ENCODE measurements at regions not wholly inside any gene's neighbourhood (a gene's known extent, or its start where the extent isn't known, plus 50 kb on each side); places are given as distances from the start of the nearest gene placed in this dataset.

DNA sequence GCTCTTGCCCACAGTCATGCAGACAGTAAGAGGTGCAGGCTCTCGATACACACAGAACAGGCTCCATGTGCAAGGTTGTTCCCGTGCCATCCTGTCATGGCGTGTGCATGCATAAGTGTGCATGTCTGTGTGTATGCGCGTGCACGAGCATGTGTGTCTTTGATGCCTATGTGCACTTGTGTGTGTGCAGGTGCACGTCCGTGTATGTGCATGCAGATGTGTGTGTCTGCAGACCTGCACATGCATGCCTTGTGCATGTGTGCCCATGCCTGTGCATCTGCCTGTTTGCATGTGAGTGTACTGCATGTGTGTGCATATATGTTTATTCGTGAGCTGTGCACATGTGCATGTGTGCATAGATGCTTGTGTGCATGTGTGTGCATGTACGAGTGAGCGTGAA is 309.8 kb downstream of the TMEM121 start:
- no peak for DNase-seq

DNA sequence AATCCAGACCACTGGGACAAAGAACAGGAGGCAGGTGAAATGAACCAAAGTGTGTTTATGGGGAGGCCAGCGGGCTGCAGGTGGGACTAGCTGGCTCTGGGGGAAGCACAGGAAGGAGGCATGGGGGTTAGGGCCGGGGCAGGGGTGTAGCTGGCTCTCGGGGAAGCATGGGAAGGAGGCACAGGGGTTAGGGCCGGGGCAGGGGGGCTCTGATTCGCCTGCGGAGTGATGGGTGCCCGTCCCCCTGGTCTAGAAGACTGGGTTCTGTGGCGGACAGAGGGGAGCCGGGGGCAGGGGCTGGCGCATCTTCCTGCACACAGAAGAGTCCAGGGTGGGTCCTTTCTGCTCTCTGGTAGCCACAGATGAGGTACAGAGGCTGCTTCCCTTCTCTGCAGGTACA is 310.3 kb downstream of the TMEM121 start:
- no peak for DNase-seq

DNA sequence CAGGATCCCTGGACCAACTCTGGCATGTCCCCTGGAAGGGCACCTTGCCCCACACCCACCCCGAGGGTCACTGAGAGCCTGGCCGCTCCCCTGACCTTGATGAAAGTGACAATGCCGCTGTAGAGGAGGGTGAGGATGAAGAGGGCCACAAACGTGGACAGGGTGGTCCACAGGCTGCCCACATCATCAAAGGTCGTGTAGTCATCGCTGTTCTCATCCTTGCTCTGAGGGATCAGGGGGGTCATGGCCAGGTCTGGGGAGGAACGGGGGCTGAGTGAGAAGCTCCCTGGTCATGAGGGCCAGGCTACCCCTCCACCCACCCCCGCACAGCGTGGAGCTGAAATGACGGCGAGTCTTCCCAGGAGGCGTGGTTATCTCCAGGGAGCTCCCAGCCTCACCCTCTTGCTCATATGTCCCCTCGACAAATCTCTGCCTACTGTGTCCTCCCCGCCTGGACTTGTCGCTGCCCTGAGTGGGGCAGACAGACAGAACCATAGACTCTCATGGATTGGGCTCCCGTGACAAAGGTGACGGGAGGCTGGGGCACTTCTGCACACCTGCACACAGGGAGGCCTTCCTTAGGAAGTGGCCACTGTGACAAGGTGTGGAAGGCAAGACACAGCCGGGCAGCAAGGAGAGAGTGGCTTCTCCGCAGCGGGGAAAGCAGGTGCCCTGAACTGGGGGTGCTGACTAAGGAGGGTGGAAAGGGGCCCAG is 311.1 kb downstream of the TMEM121 start:
- DNase-seq = no peak

DNA sequence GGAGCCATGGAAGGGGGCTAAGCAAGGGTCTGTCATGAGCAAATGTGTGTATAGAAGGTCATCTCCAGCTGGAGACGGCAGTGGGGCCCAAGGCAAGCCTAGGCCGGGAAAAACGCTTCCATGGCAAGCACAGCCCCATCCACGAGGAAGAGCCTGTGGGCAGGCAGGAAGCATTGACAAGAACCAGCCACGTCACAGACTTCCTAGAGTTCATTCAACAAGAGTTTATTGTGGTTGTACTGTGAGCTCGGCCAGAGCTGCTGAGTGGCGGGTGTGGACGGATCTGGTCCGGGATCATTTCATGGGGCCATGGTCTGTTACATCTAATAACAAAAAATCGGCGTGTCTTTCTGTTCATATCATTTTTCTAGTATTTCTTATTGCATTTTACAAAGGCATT is 311.7 kb downstream of the TMEM121 start:
- no peak for DNase-seq

DNA sequence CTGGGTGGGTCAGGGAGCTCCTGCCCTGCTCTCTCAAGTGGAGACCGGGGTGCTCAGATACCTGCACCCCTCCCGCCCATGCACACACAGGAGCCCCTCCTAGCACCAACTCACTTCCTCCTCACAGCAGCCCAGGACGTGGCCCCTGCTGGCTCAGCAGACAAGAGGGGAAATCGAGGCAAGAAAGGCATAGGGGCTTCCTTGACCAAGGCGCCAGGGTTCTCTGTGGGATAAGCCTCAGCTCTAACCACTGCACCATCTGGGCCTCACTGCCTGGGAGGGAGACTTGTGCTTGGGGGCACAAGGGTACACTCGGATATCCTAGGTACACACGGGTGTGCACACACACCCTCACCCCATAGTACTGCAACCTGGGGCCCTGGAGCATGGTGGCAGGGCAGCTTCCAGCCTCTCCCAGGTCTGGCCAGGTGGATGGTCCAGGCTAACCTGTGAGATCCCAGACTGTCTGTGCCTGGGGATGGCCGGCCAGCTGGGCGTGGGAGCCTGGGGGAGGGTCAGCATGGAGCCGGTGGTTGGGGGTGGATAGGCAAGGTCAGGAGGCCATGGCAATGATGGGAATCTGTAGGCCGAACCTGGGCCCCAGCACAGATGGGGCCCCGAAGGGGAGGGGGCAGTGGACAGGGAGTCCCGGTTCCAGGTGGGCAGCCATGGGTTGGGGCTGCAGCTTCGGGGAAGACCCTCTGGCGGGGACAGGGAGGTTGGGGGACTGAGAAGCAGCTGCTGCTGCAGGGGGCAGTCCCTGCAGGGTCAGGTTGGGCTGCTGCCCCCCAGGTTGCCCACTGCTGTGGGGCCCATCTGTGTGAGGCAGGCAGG is 312.4 kb downstream of the TMEM121 start:
- no peak for DNase-seq

DNA sequence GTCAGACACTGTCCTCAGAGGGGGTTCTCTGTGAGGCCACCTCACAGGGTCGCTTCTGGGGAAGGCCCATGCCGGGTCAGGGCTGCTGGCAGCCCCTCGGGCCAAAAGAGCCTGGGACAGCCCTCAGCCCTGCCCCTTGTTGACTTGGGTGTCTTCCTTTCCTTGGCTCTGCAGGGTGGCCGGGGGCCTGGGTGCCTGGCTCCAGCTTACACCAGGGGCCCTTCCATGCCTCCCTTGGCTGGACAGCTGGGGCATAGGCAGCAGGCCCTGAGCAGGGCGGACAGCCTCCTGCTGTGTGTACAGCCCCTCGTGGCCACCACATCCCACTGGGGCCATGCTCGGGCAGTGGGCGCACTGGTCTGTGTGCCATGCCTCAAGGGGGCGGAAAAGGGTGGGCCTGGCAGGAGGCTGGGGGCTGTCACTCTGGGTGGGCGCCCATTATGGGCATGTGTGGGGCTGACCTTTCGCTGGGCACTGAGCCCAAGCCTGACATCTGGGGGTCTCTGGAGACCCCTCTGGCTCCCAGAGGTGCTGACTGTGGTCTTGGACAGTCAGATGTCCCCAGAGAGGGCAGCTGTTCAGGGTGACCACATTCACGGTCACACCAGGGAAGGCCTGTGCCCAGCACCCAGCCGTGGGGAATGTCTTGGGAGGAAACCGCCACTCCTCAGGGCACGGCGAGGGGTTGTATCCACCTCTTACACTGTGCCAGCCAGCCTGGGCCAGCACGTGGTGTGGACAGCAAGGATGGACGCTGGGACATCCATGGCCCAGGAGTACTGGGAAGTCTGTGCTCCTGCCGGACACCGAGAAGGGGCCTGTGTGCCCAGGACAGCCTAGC is 313.3 kb downstream of the TMEM121 start:
- peak; percentile 1 for DNase-seq

DNA sequence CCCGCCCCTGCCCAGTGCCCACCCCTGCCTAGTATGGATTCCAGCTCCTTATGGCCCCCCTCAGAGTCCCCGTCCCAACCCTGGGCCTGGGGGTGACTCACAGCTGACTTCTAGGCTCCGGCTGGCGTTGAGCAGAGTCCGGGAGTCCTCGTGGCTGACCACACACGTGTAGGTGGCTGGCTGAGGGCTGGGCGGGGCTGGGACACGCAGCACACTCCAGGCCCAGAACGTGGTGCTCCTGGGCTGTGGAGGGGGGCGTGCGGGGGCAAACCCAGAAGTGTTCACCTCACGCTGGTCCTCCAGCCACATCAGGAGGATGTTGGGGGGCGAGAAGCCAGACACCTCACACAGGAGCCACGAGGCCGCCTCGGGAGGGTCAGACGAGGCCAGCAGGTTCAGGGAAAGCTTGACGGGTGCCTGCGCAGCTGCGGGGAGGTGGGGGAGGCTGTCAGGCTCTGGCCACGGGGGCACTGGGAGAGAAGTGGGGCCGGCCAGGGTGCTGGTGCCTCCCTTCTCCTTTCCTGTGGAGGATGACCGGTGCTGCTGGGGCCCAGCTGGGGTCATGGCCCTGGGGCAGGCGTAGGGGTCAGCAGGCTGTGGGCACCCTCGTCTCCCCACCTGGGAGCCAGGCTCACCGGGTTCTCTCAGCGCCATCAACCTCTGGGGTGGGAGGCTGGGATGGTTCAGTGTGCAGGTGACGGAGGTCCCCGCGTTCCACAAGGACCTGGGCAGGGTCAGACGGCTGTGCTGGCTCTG is 314.1 kb downstream of the TMEM121 start:
- peak; percentile 0 for DNase-seq

DNA sequence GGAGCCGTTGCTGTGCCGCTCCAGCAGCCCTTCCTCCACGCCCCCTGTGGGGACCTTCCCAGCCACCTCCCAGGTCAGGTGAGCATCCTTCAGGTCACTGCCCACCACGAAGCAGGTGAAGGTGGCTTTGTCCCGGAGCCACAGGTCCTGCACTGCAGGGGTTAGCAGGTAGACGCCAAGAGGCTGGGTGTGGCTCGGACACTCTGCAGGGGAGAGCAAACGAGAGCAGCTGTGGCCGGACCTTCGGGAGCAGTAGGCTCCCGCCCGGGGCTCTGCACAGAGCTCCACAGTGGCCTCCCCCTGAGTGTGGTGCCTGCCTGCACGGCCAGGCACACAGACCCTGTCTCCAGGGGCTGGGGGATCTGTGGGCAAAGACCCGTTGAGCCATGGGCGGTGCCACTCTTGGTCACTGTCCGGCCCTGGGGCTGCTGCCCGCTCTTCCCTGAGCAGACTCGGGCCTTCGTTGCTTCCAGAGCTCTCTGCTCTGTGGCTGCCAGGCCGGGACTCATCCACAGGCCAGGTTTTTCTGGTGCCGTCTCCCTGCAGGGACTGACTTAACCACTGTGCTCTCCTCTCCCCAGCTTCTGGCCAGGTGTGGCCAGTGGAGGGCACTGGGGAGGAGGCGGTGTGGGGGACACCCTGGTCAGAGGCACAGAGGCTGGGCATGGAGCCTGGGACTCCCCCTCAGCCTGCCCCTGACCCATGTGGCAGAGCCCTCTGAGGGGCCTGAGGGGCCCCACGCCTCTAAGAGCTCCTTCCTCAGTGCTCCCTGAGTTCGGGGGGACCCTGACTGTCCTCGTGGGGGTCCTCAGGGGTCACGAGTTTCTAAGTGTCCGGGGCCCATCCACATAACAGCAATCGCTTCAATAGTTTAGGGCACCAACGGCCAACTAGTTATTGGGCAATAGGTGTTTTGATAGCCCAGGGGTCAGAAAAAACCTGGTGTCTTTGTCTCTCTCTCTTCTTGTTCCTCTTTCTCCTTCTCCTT is 314.9 kb downstream of the TMEM121 start:
- DNase-seq = peak; percentile 1

DNA sequence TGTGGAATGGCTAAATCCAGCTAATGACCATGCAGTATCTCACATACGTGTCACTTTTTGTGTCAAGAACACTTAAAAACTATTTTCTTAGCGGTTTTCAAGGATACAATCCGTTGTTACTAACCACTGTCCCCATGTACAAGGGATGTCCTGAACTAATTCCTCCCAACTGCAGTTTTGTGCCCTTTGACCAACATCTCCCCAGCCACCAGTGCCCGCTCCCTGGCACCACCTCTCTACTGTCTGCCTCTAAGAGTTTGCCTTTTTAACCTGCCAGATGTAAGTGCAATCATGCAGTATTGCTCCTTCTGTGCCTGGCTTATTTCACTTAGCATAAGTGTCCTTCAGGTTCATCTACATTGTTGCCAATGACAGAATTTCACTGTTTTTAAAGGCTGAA is 315.7 kb downstream of the TMEM121 start:
- DNase-seq = no peak

DNA sequence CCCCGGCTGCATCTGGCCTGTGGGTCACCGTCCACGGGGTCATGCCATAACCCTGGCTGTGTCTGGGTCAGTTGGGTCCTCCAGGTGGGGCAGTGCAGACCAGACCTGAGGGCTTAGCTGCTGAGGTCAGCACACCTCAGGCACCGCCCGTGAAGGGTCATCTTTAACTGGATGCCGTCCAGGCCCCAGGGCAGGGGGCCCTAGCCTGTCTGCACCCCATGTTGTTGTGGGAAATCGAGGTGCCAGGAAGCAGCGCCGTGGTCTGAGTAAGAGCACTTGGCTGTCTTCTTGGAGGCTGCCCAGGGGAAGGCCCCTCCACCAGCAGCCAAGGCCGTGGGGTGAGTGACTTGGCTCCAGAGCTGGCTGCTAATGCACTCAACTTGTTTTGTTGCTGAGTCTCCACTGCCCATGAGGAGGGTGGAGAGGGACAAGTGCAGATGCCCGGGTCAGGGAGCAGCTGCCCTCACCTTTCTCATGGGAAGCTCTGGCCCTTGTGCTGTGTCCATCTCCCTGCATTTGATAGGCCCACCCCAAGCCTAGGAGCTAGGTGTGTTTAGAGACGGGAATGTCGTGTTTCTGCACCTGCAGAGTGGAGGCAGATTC is 317.2 kb downstream of the TMEM121 start:
- no peak for DNase-seq

DNA sequence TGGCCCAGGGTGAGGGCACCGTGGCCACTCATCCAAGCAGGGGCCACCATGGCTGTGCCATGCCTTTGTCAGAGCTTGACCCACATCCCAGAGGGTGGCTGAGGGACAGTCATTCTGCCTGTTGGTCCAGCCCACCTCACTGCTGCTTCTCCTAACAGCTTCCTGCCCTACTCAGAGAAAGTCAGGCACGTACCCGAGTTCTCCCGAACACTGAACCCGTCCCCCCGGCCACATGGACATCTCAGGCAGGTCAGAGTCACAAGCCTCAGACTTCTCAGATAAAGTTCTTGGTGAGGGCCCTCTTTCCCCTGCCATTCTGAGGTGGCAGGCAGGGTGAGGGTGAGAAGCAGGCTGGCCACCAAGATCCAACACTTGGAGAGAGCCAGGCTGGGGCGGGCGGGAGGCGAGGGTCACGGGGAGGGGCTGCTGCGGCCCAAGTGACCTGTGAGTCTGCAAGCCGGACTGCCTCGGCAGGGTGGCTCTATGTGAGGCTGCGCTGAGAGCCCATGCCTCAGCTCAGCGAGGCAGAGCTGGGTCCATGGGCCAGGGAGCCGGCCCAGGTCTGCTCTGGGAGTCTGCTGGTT is 317.8 kb downstream of the TMEM121 start:
- no peak for DNase-seq

DNA sequence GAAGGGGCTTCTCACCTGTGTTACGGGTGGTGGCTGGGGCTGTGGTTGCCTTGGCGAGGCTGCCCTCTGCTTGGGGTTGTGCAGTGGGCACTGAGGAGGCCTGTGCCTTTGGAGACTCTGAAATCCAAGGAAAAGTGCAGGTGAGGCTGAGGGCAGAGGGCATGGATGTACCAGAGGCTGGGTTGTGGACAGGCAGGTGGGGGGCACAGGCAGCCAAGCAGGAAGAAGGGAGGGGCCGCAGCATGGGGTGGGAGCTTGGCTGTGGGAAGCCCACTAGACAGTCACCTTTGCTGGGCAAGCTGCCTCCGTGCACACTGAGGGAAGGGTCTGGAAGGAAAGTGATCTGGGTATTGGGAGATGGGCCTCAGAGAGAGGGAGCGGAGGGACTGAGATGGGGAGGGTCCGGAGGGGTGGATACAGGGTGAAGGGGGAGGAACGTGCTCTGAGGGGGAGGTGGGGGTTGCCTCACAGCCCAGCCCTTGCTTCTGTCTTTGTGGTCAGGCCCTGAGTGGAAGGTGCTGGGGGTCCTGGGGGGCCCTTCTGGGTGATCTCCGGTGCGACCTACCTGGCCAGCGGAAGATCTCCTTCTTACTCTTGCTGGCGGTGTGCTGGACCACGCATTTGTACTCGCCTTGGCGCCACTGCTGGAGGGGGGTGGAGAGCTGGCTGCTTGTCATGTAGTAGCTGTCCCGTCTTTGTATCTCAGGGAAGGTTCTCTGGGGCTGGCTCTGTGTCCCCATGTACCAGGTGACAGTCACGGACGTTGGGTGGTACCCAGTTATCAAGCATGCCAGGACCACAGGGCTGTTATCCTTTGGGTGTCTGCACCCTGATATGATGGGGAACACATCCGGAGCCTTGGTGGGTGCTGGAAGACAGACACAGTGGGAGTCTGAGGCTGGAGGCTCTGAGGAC is 318.7 kb downstream of the TMEM121 start:
- no peak for DNase-seq

DNA sequence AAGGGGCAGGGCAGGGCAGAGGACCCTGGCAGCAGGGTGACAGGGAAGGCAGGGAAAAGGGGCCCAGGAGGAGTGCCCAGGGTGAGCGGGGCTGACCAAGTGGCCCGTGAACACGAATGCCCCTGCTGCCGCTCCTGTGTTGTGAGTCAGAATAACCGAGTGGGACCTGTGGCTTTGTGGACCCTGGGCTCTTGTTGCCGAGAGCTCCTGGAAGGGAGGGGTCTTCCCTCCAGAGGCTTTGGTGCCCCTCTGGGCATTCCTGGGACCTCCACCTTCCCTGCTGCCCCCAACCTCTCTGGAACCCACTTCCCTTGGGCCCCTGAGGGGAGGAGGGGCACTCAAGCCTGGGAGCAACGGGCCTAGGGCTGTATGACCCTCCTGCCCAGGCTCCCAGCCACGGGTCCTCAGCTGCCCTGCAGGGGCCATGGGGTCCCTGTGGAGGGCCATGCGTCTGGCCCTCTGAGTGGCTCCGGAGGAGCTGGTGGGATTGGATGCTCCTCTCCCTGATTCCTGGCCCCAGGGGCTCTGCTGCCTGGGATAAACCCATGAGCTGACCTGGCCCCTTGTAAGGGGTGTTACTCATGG is 319.4 kb downstream of the TMEM121 start:
- no peak for DNase-seq

DNA sequence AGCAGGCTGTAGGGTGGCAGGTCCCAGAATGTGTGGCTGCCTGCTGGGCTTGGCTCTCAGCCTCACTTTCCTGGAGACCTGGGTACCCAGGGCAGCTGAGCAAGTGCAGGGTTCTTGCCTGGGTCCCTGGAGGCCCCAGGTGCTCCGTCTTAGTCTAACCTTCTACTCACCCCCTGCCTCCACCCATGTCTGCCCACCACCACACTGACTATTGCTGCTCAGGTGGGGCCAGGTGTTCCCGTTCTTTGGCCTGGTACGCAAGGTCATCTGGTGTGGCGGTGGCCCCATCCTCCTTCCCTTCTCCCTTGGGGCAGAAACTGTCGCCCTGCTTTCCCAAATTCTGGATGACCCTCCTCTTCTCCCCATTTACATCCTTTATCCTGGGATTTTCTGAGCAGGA is 319.9 kb downstream of the TMEM121 start:
- DNase-seq = no peak

DNA sequence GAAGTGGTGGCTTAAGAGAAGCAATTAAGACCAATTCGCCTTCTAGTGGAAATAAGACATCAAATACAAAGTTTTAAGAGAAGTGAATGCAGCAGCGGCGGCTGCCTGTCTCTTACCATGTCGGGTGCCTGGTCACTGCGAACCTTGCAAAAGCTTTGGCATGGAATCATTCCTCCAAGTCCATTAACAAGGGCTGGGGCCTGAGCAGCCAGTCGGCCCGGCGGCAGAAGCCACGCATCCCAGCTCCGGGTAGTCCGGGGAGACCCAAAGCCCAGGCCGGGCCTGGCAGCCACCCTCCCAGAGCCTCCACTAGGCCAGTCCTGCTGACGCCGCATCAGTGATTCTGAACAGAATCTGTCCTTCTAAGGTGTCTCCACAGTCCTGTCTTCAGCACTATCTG is 321.0 kb downstream of the TMEM121 start:
- no peak for DNase-seq

DNA sequence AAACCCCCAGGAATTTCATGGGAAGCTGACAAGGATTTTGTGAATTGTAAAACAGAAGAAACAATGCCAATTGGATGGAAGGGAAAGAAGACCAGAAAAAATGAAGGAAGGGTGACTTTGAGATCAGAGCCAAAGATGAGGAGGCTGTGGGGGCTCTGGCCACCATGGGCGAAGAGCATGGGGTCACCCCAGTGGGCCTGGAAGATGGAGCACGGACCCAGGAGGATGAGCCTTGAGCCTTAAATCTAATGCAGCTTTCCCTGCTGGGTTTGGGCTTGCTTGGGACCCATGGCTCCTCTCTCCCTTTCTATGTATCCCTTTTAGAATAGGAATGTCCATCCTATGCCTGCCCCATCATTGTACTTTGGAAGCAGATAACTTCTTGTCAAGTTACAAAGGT is 322.2 kb downstream of the TMEM121 start:
- DNase-seq = no peak

DNA sequence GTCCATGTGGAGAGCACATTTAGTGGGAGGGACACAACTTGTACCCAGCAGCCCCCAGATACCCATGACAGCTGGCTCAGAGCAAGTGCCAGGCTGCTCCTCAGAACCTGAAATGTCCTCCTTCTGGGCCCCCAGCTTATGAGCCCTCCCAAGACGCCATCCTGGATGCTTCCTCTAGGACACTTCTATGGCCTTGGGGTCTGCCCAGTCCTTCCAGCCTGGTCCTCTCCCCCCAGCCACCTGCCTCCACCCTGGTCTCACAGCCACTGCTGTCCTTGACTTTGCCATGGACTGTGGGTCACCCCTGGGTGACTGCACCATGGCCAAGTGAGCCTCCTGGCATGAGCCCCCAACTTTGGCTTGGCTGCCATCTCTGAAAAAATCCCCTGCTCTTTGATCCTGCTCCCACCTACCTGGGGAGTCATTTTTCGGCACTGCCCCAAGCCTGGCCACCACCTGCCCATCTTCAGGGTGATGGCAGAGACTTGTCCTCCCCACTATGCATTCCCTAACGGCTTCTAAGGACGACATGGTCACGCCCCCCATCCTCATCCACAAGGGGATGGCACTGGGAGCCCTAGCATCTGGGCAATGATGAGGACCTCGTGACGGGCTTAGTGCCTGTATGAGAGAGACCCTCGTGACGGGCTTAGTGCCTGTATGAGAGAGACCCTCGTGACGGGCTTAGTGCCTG is 323.7 kb downstream of the TMEM121 start:
- DNase-seq = no peak

DNA sequence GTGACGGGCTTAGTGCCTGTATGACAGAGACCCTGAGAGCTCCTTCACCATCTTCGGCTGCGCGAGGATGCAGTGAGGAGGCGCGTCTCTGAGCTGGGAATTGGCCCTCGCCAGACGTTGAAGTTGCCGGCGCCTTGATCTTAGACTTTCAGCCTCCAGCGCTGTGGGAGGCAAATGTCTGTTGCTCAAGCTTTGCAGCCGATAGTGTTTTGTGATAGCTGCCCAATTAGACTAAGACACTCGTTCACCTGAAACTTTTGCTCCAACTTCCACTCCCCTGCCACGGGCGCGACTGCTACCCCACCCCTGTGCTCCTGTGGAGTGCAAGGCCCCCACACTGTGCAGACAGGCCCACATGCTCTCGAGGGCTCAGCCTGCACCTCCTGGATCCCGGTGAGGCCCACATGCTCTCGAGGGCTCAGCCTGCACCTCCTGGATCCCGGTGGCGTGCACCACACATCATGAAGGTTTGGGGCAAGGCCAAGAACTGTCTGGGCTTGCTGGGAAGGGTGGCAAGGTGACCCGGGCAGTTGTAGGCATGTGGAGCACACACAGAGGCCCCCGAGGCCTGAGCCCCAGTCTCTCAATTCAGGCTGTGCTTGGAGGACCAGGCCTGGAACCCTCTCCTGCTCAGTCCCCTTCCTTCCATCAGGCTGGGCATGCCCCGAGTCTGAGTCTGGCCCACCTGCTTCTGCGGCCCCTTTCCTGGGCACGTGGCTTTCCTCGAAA is 324.6 kb downstream of the TMEM121 start:
- peak; percentile 1 for DNase-seq
